Dendritic cell treated with granulocyte-macrophage colony-stimulating factor and Interleukin-4, amounts not matched to agents 40 ng/mL and 50 ng/mL, for 4 days (primary cell): ENCODE measurements at regions not wholly inside any gene's neighbourhood (a gene's known extent, or its start where the extent isn't known, plus 50 kb on each side); places are given as distances from the start of the nearest gene placed in this dataset.

Experiments
- H3K27ac Mint-ChIP-seq: one replicate; pipeline ENCODE4 v1.8.0; 2022; ENCODE audit warnings: mild to moderate bottlenecking, mixed read lengths
- H3K27me3 Mint-ChIP-seq: one replicate; pipeline ENCODE4 v1.8.0; 2022; ENCODE audit warnings: mild to moderate bottlenecking, mixed read lengths
- H3K36me3 Mint-ChIP-seq: one replicate; pipeline ENCODE4 v1.8.0; 2022; ENCODE audit warnings: low read depth, mixed read lengths
- H3K4me1 Mint-ChIP-seq: one replicate; pipeline ENCODE4 v1.8.0; 2022; ENCODE audit warnings: low read depth, mixed read lengths
- H3K4me3 Mint-ChIP-seq: one replicate; pipeline ENCODE4 v1.8.0; 2022; ENCODE audit warnings: mild to moderate bottlenecking, moderate library complexity, mixed read lengths
- H3K9me3 Mint-ChIP-seq: one replicate; pipeline ENCODE4 v1.8.0; 2022; ENCODE audit warnings: mixed read lengths
- intact Hi-C: fragments of 100-400 bp; cut with micrococcal nuclease; formaldehyde crosslinking; loops from one replicate; pipeline ENCODE4 v1.15.0; 2022

DNA sequence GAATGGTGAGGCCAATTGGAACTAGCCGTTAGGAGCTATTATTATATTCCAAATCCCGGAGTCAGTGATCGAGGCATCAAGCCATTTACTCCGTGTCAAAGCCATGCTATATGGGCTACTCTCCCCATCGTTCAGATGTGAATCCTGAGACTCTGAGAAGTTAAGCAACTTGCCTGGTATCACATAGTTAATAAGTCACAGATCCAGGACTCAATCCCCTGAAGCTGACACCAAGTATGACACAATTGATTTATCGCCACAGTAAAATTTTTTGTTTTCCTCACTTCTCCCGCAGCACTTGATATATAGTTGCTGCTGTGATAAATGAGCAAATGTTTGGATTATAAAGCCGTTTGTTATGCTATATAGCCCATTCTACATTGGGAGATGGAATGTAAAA, 50.8 kb upstream of the TSHZ2 start:
- Mint-ChIP-seq H3K9me3 (no peaks in the 10 kb centered on the region), H3K27ac (no peak overlapping the region), H3K4me1 (no peaks in the 10 kb centered on the region), H3K36me3 (no peaks in the 10 kb centered on the region), H3K27me3 (no peaks in the 10 kb centered on the region), H3K4me3 (no peak overlapping the region)
- intact Hi-C loops: no loop called here

DNA sequence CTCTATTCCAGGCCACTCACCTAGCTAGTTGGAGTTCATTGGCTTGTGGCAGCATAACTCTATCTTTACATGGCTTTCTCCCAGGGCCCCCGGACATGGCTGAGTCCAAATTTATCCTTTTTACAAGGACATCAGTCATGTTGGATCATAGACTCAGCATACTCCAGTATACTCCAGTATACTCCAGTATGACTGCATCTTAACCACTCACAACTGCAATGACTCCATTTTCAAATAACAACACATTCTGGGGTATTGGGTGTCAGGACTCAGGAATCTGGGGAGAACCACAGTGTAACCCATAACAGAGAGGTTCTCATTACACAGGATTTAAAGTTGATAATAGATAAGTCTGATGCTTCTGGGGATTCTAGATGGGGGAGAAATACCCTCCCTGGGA, 53.8 kb upstream of the TSHZ2 start:
- Mint-ChIP-seq H3K4me1 (no peaks in the 10 kb centered on the region), H3K27me3 (no peaks in the 10 kb centered on the region), H3K36me3 (no peaks in the 10 kb centered on the region), H3K9me3 (no peaks in the 10 kb centered on the region), H3K27ac (no peak overlapping the region), H3K4me3 (no peak overlapping the region)
- intact Hi-C loops: no loop called here

- Mint-ChIP-seq H3K4me1 (no peaks in the 10 kb centered on the region), H3K27me3 (no peaks in the 10 kb centered on the region), H3K27ac (no peak overlapping the region), H3K4me3 (no peak overlapping the region), H3K36me3 (no peaks in the 10 kb centered on the region), H3K9me3 (no peaks in the 10 kb centered on the region)
- intact Hi-C loops: no loop called here
Observed at GRCh38 chr20:52915564-52915963, 56.6 kb upstream of the TSHZ2 start.

DNA sequence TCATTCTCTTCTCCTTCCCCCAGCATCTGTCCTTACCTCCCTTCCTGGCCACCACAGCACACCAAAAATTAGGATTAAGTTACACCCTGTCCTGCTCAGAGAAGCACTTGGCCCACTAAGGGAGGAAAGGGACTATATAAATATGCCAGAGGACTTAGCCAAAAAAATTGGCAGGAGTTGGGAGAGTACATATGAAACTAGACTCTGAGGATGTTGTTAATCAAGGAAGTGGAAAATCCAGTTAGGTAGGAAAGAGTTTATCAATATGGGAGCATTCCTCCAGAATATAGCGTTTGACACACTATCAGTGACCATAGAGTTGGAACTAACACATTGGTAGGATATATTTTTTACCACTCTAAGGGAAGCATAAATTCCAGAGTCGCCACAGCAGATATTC, 57.3 kb upstream of the TSHZ2 start:
- Mint-ChIP-seq H3K27ac (no peak overlapping the region), H3K27me3 (no peaks in the 10 kb centered on the region), H3K9me3 (no peaks in the 10 kb centered on the region), H3K4me3 (no peak overlapping the region), H3K4me1 (no peaks in the 10 kb centered on the region), H3K36me3 (no peaks in the 10 kb centered on the region)
- intact Hi-C loops: no loop called here

GRCh38 chr20:52913650-52914387, 58.3 kb upstream of the TSHZ2 start:
- no peak overlapping the region for H3K4me3 Mint-ChIP-seq
- no peaks in the 10 kb centered on the region for H3K4me1 Mint-ChIP-seq
- intact Hi-C loops: no loop called here
- H3K27me3 Mint-ChIP-seq: no peaks in the 10 kb centered on the region
- no peak overlapping the region for H3K27ac Mint-ChIP-seq
- H3K36me3 Mint-ChIP-seq: no peaks in the 10 kb centered on the region
- H3K9me3 Mint-ChIP-seq: no peaks in the 10 kb centered on the region

GRCh38 chr20:52905241-52905994, 66.7 kb upstream of the TSHZ2 start:
- Mint-ChIP-seq H3K27me3 (no peaks in the 10 kb centered on the region), H3K36me3 (no peaks in the 10 kb centered on the region), H3K9me3 (no peaks in the 10 kb centered on the region), H3K4me1 (no peaks in the 10 kb centered on the region), H3K27ac (no peak overlapping the region), H3K4me3 (no peak overlapping the region)
- intact Hi-C loops: no loop called here

DNA sequence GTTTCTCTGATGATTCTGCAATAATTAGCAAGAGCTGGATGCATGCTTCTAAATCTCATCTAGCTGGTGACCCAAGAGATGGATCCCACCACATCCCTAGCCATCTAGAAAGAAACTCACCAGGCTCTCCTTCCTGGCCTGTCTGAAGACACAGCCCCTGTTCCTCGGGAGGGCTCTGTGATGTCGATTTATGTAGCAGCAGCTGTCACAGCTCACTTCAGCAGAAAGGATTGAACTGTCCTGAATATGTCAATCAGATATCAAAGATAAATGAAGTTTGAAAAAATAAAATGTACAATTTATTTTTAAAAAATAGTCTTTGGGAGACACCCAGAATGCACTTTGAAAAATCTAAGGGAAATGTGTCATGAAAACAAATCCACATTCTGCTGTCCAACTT, 67.3 kb upstream of the TSHZ2 start:
- intact Hi-C loops: no loop called here
- H3K4me3 Mint-ChIP-seq: no peak overlapping the region
- H3K36me3 Mint-ChIP-seq: no peaks in the 10 kb centered on the region
- no peaks in the 10 kb centered on the region for H3K27me3 Mint-ChIP-seq
- H3K27ac Mint-ChIP-seq: no peak overlapping the region
- no peaks in the 10 kb centered on the region for H3K4me1 Mint-ChIP-seq
- H3K9me3 Mint-ChIP-seq: no peaks in the 10 kb centered on the region

DNA sequence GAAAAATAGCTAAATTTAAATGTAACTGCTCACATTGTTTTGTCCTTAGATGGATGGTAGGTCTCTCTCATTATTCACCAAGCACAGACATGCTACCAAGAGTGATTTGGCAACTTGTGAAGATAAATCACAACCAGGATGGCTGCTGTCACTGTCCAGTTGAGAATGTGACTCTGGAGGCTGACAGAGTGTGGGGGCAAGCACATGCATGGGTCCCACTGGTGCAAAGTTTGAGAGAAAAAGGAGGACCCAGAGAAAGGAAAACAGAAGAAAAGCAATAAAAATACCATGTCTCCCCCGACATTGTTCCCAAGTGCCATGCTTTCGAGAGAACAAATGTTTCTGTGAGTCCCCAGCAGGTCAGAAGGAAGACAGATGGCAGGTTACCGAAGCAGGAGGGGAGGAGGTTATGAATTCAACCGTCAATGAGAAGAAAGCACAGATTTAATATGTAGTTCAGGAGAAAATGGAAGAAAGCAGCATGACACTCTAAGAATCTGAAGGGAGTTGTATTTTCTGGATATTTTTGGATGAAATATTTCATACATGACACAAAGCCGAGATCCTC, 73.0 kb upstream of the TSHZ2 start:
- Mint-ChIP-seq H3K36me3 (no peaks in the 10 kb centered on the region), H3K27me3 (no peaks in the 10 kb centered on the region), H3K9me3 (no peaks in the 10 kb centered on the region), H3K4me3 (no peak overlapping the region), H3K27ac (no peak overlapping the region), H3K4me1 (no peaks in the 10 kb centered on the region)
- intact Hi-C loops: no loop called here

GRCh38 chr20:52896348-52896747, 75.8 kb upstream of the TSHZ2 start:
- no peaks in the 10 kb centered on the region for H3K36me3 Mint-ChIP-seq
- H3K27ac Mint-ChIP-seq: no peak overlapping the region
- intact Hi-C loops: no loop called here
- no peak overlapping the region for H3K4me3 Mint-ChIP-seq
- H3K27me3 Mint-ChIP-seq: no peaks in the 10 kb centered on the region
- H3K9me3 Mint-ChIP-seq: no peaks in the 10 kb centered on the region
- H3K4me1 Mint-ChIP-seq: no peaks in the 10 kb centered on the region

- Mint-ChIP-seq H3K27me3 (no peaks in the 10 kb centered on the region), H3K4me3 (no peak overlapping the region), H3K36me3 (no peaks in the 10 kb centered on the region), H3K4me1 (no peaks in the 10 kb centered on the region), H3K27ac (no peak overlapping the region), H3K9me3 (no peaks in the 10 kb centered on the region)
- intact Hi-C loops: no loop called here
Observed at GRCh38 chr20:52895701-52896100, 76.5 kb upstream of the TSHZ2 start.

DNA sequence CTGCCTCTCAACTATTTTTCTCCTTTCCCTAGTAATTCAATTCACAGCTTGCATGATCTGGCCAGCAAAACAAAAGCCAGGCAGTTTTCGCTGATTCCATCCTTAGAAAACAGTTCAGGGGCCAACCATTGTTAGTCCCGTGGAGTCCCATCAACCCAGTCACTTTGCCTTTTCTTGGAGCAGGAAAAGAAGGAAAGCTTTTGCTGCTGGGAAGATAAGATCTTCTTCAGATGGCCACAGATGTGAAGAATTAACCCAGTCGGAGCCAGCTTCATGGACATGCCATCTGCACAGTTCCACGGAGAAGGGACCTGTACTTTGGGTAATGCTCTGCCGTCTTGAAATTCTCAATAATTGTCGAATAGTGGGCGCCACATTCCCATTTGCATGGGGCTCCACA, 76.9 kb upstream of the TSHZ2 start:
- Mint-ChIP-seq H3K36me3 (no peaks in the 10 kb centered on the region), H3K27me3 (no peaks in the 10 kb centered on the region), H3K9me3 (no peaks in the 10 kb centered on the region), H3K4me1 (no peaks in the 10 kb centered on the region), H3K4me3 (no peak overlapping the region), H3K27ac (no peak overlapping the region)
- intact Hi-C loops: no loop called here

- Mint-ChIP-seq H3K36me3 (no peaks in the 10 kb centered on the region), H3K4me1 (no peaks in the 10 kb centered on the region), H3K4me3 (no peak overlapping the region), H3K9me3 (no peaks in the 10 kb centered on the region), H3K27me3 (no peaks in the 10 kb centered on the region), H3K27ac (no peak overlapping the region)
- intact Hi-C loops: no loop called here
Observed at GRCh38 chr20:52893498-52893897, 78.7 kb upstream of the TSHZ2 start.

GRCh38 chr20:52892023-52892422, 80.1 kb upstream of the TSHZ2 start:
- Mint-ChIP-seq H3K9me3 (no peaks in the 10 kb centered on the region), H3K4me1 (no peaks in the 10 kb centered on the region), H3K4me3 (no peak overlapping the region), H3K36me3 (no peaks in the 10 kb centered on the region), H3K27me3 (no peaks in the 10 kb centered on the region), H3K27ac (no peak overlapping the region)
- intact Hi-C loops: no loop called here

DNA sequence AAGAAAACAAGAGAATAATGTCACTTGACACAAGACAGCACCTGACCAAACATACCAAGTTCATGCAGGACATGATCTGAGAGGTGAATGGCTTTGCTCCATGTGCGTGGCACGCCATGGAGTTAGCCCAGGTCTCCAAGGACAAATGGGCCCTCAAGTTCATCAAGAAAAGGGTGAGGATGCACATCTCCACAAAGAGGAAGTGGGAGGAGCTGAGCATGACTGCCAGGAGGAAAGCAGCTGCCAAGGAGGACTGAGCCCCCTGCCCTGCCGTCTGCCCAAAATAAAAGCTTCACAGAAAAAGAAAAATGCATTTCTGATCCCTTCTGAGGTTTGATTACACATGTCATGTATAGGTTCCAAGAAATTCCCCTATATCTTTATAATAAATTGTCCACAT, 82.0 kb upstream of the TSHZ2 start:
- H3K27ac Mint-ChIP-seq: no peak overlapping the region
- H3K4me1 Mint-ChIP-seq: no peaks in the 10 kb centered on the region
- H3K36me3 Mint-ChIP-seq: no peaks in the 10 kb centered on the region
- H3K4me3 Mint-ChIP-seq: no peak overlapping the region
- H3K9me3 Mint-ChIP-seq: no peaks in the 10 kb centered on the region
- intact Hi-C loops: no loop called here
- H3K27me3 Mint-ChIP-seq: no peaks in the 10 kb centered on the region
